ENCODE measurements at regions not wholly inside any gene's neighbourhood (a gene's known extent, or its start where the extent isn't known, plus 50 kb on each side); places are given as distances from the start of the nearest gene placed in this dataset.

- no peak for TF ChIP-seq CTCF (IDR thresholded peaks at IDR 0.05; ENCODE audit: low read length)
- no peak for TF ChIP-seq EZH2 (IDR thresholded peaks at IDR 0.05; ENCODE audit: borderline replicate concordance, low read length)
Measured at GRCh38 chr10:31618541-31619291, 299.7 kb downstream of the ZEB1 start.

Measured in OCI-LY1 (cell line).